ENCODE measurements at regions not wholly inside any gene's neighbourhood (a gene's known extent, or its start where the extent isn't known, plus 50 kb on each side); places are given as distances from the start of the nearest gene placed in this dataset.

- H2AFZ ChIP-seq (ENCODE audit: insufficient read depth, low read length, poor library complexity) = no peak overlapping the region
- no peaks in the 10 kb centered on the region for H3K79me2 ChIP-seq (ENCODE audit: control insufficient read depth, insufficient read depth, low read length, poor library complexity)
- no peak overlapping the region for H3K14ac ChIP-seq (ENCODE audit: low read length)
- H2BK12ac ChIP-seq (ENCODE audit: low read length) = no peak overlapping the region
- H3K4ac ChIP-seq (ENCODE audit: low read depth, low read length) = no peak overlapping the region
- H3K4me2 ChIP-seq (ENCODE audit: low read length) = no peak overlapping the region
- no peak for DNase-seq
- H2BK5ac ChIP-seq (ENCODE audit: low read depth, low read length, poor library complexity) = no peak overlapping the region
- no peak overlapping the region for H3K18ac ChIP-seq (ENCODE audit: low read length)
- no peak overlapping the region for H3K27ac ChIP-seq (ENCODE audit: low read depth, low read length)
- no peaks in the 10 kb centered on the region for H3K27me3 ChIP-seq (ENCODE audit: insufficient read depth, low read length)
- no peak overlapping the region for H3K9ac ChIP-seq (ENCODE audit: low read length)
- H4K91ac ChIP-seq (ENCODE audit: low read depth, low read length) = no peak overlapping the region
- H2BK120ac ChIP-seq (ENCODE audit: insufficient read depth, low read length, poor library complexity) = no peak overlapping the region
- peaks cover 6% of the 10 kb centered on the region for H3K9me3 ChIP-seq (ENCODE audit: insufficient read depth, low read depth, low read length)
- H3K36me3 ChIP-seq (ENCODE audit: control insufficient read depth in 1 of 2, insufficient read depth in 2 of 2, low read length in 2 of 2) = no peaks in the 10 kb centered on the region
- no CpG with 5 or more reads among the region's 4 CpGs for WGBS (ENCODE audit: extremely low coverage, insufficient coverage, insufficient read length)
- H4K12ac ChIP-seq (ENCODE audit: low read depth, low read length) = no peak overlapping the region
- H3K4me3 ChIP-seq (ENCODE audit: low read depth, low read length) = no peak overlapping the region
- H4K8ac ChIP-seq (ENCODE audit: low read depth, low read length) = no peak overlapping the region
- no peaks in the 10 kb centered on the region for H3K79me1 ChIP-seq (ENCODE audit: low read length)
- no peaks in the 10 kb centered on the region for H3K4me1 ChIP-seq (ENCODE audit: control insufficient read depth in 1 of 2, insufficient read depth in 2 of 2, low read length in 2 of 2)
- H2AK5ac ChIP-seq (ENCODE audit: low read length) = no peak overlapping the region
- no peak overlapping the region for H3K23ac ChIP-seq (ENCODE audit: low read length)
Measured at GRCh38 chr5:29498860-29499259, 1694.6 kb upstream of the CDH6 start.

- Histone ChIP-seq H3K23ac (ENCODE audit: low read length) (no peak overlapping the region), H4K91ac (ENCODE audit: low read depth, low read length) (no peak overlapping the region), H3K14ac (ENCODE audit: low read length) (no peak overlapping the region), H3K4me2 (ENCODE audit: low read length) (no peak overlapping the region), H3K4me3 (ENCODE audit: low read depth, low read length) (no peak overlapping the region), H4K12ac (ENCODE audit: low read depth, low read length) (no peak overlapping the region), H3K27me3 (ENCODE audit: insufficient read depth, low read length) (no peaks in the 10 kb centered on the region), H2BK5ac (ENCODE audit: low read depth, low read length, poor library complexity) (no peak overlapping the region), H2AK5ac (ENCODE audit: low read length) (no peak overlapping the region), H4K8ac (ENCODE audit: low read depth, low read length) (no peak overlapping the region), H3K79me2 (ENCODE audit: control insufficient read depth, insufficient read depth, low read length, poor library complexity) (no peaks in the 10 kb centered on the region), H3K4ac (ENCODE audit: low read depth, low read length) (no peak overlapping the region), H3K9me3 (ENCODE audit: insufficient read depth, low read depth, low read length) (peaks cover 6% of the 10 kb centered on the region), H3K79me1 (ENCODE audit: low read length) (no peaks in the 10 kb centered on the region), H2AFZ (ENCODE audit: insufficient read depth, low read length, poor library complexity) (no peak overlapping the region), H3K9ac (ENCODE audit: low read length) (no peak overlapping the region), H3K18ac (ENCODE audit: low read length) (no peak overlapping the region), H2BK120ac (ENCODE audit: insufficient read depth, low read length, poor library complexity) (no peak overlapping the region), H3K4me1 (ENCODE audit: control insufficient read depth in 1 of 2, insufficient read depth in 2 of 2, low read length in 2 of 2) (no peaks in the 10 kb centered on the region), H3K36me3 (ENCODE audit: control insufficient read depth in 1 of 2, insufficient read depth in 2 of 2, low read length in 2 of 2) (no peaks in the 10 kb centered on the region), H2BK12ac (ENCODE audit: low read length) (no peak overlapping the region), H3K27ac (ENCODE audit: low read depth, low read length) (no peak overlapping the region)
- WGBS (ENCODE audit: extremely low coverage, insufficient coverage, insufficient read length) = no CpG with 5 or more reads among the region's 2 CpGs
- no peak for DNase-seq
Measured at GRCh38 chr5:29498412-29498811, 1695.1 kb upstream of the CDH6 start.

- H3K36me3 ChIP-seq (ENCODE audit: control insufficient read depth in 1 of 2, insufficient read depth in 2 of 2, low read length in 2 of 2) = no peaks in the 10 kb centered on the region
- H2BK5ac ChIP-seq (ENCODE audit: low read depth, low read length, poor library complexity) = no peak overlapping the region
- H3K18ac ChIP-seq (ENCODE audit: low read length) = no peak overlapping the region
- H4K91ac ChIP-seq (ENCODE audit: low read depth, low read length) = no peak overlapping the region
- H3K4me1 ChIP-seq (ENCODE audit: control insufficient read depth in 1 of 2, insufficient read depth in 2 of 2, low read length in 2 of 2) = no peaks in the 10 kb centered on the region
- H3K27ac ChIP-seq (ENCODE audit: low read depth, low read length) = no peak overlapping the region
- H3K4me3 ChIP-seq (ENCODE audit: low read depth, low read length) = no peak overlapping the region
- H2BK120ac ChIP-seq (ENCODE audit: insufficient read depth, low read length, poor library complexity) = no peak overlapping the region
- H3K9me3 ChIP-seq (ENCODE audit: insufficient read depth, low read depth, low read length) = peaks cover 3% of the 10 kb centered on the region
- no peak overlapping the region for H4K12ac ChIP-seq (ENCODE audit: low read depth, low read length)
- H4K8ac ChIP-seq (ENCODE audit: low read depth, low read length) = no peak overlapping the region
- DNase-seq = no peak
- no peaks in the 10 kb centered on the region for H3K79me2 ChIP-seq (ENCODE audit: control insufficient read depth, insufficient read depth, low read length, poor library complexity)
- H3K4ac ChIP-seq (ENCODE audit: low read depth, low read length) = no peak overlapping the region
- no peaks in the 10 kb centered on the region for H3K79me1 ChIP-seq (ENCODE audit: low read length)
- H3K23ac ChIP-seq (ENCODE audit: low read length) = no peak overlapping the region
- no peak overlapping the region for H3K14ac ChIP-seq (ENCODE audit: low read length)
- no peak overlapping the region for H3K4me2 ChIP-seq (ENCODE audit: low read length)
- no CpG with 5 or more reads among the region's 3 CpGs for WGBS (ENCODE audit: extremely low coverage, insufficient coverage, insufficient read length)
- no peak overlapping the region for H2AFZ ChIP-seq (ENCODE audit: insufficient read depth, low read length, poor library complexity)
- H3K27me3 ChIP-seq (ENCODE audit: insufficient read depth, low read length) = no peaks in the 10 kb centered on the region
- no peak overlapping the region for H2BK12ac ChIP-seq (ENCODE audit: low read length)
- H3K9ac ChIP-seq (ENCODE audit: low read length) = no peak overlapping the region
- no peak overlapping the region for H2AK5ac ChIP-seq (ENCODE audit: low read length)
Measured at GRCh38 chr5:29485333-29485732, 1708.2 kb upstream of the CDH6 start.

GRCh38 chr5:29469581-29469980 is 1723.9 kb upstream of the CDH6 start:
- no peaks in the 10 kb centered on the region for H3K27me3 ChIP-seq (ENCODE audit: insufficient read depth, low read length)
- H3K23ac ChIP-seq (ENCODE audit: low read length) = no peak overlapping the region
- no peak overlapping the region for H3K4ac ChIP-seq (ENCODE audit: low read depth, low read length)
- H4K12ac ChIP-seq (ENCODE audit: low read depth, low read length) = no peak overlapping the region
- no peak for DNase-seq
- H3K4me1 ChIP-seq (ENCODE audit: control insufficient read depth in 1 of 2, insufficient read depth in 2 of 2, low read length in 2 of 2) = peaks cover 3% of the 10 kb centered on the region in 2 experiments
- H4K91ac ChIP-seq (ENCODE audit: low read depth, low read length) = no peak overlapping the region
- no peak overlapping the region for H3K18ac ChIP-seq (ENCODE audit: low read length)
- H2AFZ ChIP-seq (ENCODE audit: insufficient read depth, low read length, poor library complexity) = no peak overlapping the region
- H2AK5ac ChIP-seq (ENCODE audit: low read length) = no peak overlapping the region
- no peak overlapping the region for H2BK5ac ChIP-seq (ENCODE audit: low read depth, low read length, poor library complexity)
- no peak overlapping the region for H4K8ac ChIP-seq (ENCODE audit: low read depth, low read length)
- H3K4me3 ChIP-seq (ENCODE audit: low read depth, low read length) = no peak overlapping the region
- no peak overlapping the region for H2BK12ac ChIP-seq (ENCODE audit: low read length)
- no peak overlapping the region for H2BK120ac ChIP-seq (ENCODE audit: insufficient read depth, low read length, poor library complexity)
- H3K9ac ChIP-seq (ENCODE audit: low read length) = no peak overlapping the region
- H3K9me3 ChIP-seq (ENCODE audit: insufficient read depth, low read depth, low read length) = no peaks in the 10 kb centered on the region
- H3K79me2 ChIP-seq (ENCODE audit: control insufficient read depth, insufficient read depth, low read length, poor library complexity) = no peaks in the 10 kb centered on the region
- peaks cover 5% of the 10 kb centered on the region for H3K79me1 ChIP-seq (ENCODE audit: low read length)
- H3K36me3 ChIP-seq (ENCODE audit: control insufficient read depth in 1 of 2, insufficient read depth in 2 of 2, low read length in 2 of 2) = no peaks in the 10 kb centered on the region
- no peak overlapping the region for H3K4me2 ChIP-seq (ENCODE audit: low read length)
- no CpG with 5 or more reads among the region's 1 CpG for WGBS (ENCODE audit: extremely low coverage, insufficient coverage, insufficient read length)
- H3K14ac ChIP-seq (ENCODE audit: low read length) = no peak overlapping the region
- no peak overlapping the region for H3K27ac ChIP-seq (ENCODE audit: low read depth, low read length)
